GM18505 (cell line): ENCODE measurements at regions not wholly inside any gene's neighbourhood (a gene's known extent, or its start where the extent isn't known, plus 50 kb on each side); places are given as distances from the start of the nearest gene placed in this dataset.
"Not testable (repeated sequence)": the region's sequence is repeated elsewhere in the genome, so short reads cannot be mapped to it uniquely, and the experiment has no call there.

Source experiments
- ATAC-seq: cut with Tn5 transposase; IDR thresholded peaks from one replicate; pipeline ENCODE4 v1.9.1; 2021; ENCODE audit not compliant: unreplicated experiment
- POLR2A ChIP-seq: IDR thresholded peaks from 4 replicates; pipeline ENCODE4 v1.6.1; 2011; ENCODE audit warnings: borderline replicate concordance; ENCODE audit not compliant: insufficient read depth, insufficient read length; ENCODE audit errors: extremely low read depth

DNA sequence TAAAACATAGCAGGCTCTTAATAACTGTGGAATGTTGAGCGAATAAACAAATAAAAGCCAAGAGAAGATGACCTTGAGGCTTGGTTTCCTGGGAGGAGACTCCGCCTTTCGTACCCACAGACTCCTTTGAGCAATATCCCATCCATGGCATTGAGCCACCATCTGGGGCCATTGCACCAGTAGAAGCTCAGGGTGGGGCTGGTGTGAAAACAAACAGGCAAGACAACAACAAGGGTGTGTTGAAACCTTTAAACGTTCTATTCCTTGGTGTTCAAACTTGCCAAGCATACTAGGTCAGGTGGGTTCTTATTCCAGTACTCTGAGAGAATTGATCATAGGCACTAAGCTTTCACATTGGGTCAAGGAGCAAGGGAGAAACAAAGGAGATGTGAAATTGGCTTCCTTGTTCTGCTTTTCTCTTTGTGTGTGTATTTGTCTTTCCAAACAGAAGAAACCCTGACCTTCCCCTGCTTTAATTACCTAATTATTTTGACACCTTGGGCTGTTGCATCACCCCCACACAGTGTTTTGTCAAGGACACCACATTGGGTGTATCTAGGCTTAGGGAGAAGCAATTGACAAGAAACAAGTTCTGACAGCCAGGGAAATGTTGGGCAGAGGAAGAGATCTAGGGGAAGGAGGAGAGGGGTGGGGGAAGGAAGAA is 105.1 kb upstream of the BCL6 start:
- TF ChIP-seq POLR2A = no peak
- no peak for ATAC-seq

- ATAC-seq = no peak
These were observed 107.8 kb upstream of the BCL6 start for GRCh38 chr3:187852842-187853730.

DNA sequence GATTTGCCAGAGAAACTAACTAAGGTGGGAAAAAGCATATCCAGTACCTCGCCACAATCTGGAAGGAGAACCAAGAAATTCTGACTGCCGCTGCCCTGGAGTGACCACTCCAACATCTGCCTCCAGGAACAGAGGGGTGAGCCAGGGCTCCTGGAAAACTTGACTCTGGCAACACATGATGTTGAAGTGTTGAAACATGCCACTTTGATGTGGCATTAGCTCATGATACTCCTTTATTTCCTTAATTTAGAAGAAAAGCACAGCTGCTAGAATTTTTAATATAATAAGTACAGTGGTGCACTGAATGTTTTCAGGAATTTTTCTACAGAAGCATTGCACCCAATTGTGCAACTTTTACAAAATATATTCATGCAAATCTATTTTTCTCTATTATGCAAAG is 109.9 kb upstream of the BCL6 start:
- ATAC-seq = no peak
- TF ChIP-seq POLR2A = no peak

More at GRCh38 chr3:187852842-187853730, 107.8 kb upstream of the BCL6 start:
- TF ChIP-seq POLR2A = no peak

DNA sequence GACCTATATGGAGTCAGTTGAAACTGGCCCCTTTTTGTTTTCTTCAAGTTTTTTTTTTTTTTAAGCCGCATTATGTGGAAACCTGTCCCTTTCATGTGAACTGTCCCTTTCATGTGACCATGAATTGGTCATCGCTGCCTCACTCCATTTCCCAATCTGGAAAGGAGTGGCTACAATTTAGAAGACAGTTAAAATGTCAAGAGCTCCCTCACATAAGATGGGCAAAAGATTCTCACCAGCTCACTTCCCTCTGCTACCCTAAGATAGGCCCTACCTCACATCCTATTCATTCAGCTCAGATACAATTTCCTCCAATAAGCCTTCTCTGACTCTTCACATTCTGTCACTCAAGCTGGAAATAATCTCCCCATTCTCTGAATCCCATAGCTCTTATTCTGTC is 111.3 kb upstream of the BCL6 start:
- ATAC-seq = no peak
- no peak for TF ChIP-seq POLR2A

DNA sequence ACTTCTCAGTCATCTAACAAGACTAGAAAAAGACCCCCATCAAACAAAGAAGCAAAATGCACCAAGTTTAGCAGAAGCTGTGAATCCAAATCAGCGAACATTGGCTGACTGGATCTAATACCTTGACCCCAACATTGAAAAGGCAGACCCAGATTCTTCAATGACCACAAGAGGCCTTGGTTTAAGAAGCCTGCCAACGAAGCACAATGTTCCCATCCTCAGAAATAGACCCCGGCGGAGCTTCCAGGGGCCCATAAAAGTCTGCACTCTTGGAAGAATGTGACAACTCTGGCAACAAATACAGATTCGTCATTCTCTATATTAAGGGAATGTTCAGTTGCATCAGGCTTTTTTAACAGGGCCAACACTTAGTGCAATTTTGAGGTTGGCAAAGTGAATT is 112.8 kb upstream of the BCL6 start:
- no peak for TF ChIP-seq POLR2A
- ATAC-seq = no peak

- no peak for ATAC-seq
- TF ChIP-seq POLR2A = no peak
These were observed 113.4 kb upstream of the BCL6 start for GRCh38 chr3:187858711-187859110.

DNA sequence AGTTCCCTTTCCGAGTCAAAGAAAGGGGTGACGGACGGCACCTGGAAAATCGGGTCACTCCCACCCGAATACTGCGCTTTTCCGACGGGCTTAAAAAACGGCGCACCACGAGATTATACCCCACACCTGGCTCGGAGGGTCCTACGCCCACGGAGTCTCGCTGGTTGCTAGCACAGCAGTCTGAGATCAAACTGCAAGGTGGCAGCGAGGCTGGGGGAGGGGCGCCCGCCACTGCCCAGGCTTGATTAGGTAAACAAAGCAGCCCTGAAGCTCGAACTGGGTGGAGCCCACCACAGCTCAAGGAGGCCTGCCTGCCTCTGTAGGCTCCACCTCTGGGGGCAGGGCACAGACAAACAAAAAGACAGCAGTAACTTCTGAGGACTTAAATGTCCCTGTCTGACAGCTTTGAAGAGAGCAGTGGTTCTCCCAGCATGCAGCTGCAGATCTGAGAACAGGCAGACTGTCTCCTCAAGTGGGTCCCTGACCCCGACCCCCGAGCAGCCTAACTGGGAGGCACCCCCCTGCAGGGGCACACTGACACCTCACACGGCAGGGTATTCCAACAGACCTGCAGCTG is 117.5 kb upstream of the BCL6 start:
- not testable (repeated sequence) for ATAC-seq

GRCh38 chr3:187870360-187871203 is 125.3 kb upstream of the BCL6 start:
- TF ChIP-seq POLR2A = no peak
- ATAC-seq = no peak

DNA sequence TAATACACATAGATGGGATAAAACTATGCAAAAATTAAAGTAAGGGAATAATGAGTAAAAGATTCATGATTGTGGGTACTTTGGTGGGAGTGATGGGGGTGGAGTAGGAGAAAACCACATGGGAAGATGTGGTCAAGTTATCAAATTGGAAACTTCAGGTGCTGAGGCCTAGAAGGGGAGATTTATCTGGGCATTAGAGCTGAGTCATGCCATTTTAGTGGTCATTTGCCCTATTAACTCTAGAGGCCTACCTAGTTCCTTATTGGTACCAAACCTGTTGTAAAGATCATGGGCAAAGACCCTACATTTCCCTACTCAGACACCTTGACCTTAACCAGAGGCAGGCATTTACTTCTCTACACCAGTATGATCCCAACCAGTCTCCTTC is 125.9 kb upstream of the BCL6 start:
- no peak for TF ChIP-seq POLR2A
- ATAC-seq = no peak

GRCh38 chr3:187871848-187872247 is 126.6 kb upstream of the BCL6 start:
- no peak for ATAC-seq
- no peak for TF ChIP-seq POLR2A

DNA sequence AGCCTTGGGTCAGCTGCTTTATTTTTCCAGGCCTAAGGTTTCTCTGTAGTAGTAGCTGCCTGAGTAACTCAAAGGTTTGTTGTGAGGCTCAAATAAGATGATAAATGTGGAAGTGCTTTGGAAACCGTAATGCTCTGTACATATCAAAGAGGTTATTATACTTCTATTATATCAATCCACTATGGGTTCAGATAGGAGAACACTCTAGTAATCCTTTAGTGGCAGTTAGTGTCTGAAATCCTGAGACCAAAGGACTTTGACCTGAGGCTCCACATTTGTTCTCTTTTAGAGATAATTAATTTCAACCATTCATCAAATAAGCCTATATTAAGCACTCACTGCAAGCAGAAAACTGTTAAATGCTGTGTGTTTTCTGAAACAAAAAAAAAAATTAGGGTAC is 128.6 kb upstream of the BCL6 start:
- ATAC-seq = no peak
- no peak for TF ChIP-seq POLR2A

GRCh38 chr3:187875863-187876262 is 130.6 kb upstream of the BCL6 start:
- ATAC-seq = no peak
- TF ChIP-seq POLR2A = no peak

DNA sequence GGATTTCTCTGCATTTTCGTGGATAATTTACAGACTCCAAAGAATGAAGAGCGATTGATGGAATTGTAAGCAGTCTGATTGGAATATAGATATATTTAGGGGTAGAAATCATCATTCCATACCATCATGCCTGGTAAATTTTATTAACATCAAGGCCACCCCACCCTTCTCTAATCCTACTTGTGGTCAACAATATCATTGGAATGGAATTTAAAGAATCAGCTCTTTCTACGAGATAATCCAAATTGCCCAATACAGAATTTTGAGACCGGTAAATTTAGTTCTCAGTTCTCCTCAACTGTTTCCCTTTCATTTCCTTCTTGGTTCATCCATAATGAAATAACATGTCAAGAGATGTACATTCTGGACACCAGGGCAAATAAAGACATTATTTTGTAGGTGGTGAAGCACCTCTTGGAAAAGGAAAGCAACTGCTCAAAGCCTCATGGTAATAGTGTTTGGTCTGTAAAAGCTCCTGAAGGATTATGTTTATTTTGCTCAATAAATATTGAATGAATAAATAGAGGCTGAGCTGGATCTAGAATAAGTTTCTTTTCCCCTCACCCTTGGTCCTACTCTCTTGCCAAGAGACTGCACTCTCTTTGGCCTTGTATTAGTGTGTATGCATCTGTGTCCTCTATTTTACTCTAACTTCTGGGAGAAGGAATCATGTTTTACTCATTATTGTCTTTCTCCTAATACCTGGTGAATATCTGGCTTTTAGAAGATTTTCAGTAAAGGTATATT is 133.7 kb upstream of the BCL6 start:
- TF ChIP-seq POLR2A = no peak
- ATAC-seq = no peak

DNA sequence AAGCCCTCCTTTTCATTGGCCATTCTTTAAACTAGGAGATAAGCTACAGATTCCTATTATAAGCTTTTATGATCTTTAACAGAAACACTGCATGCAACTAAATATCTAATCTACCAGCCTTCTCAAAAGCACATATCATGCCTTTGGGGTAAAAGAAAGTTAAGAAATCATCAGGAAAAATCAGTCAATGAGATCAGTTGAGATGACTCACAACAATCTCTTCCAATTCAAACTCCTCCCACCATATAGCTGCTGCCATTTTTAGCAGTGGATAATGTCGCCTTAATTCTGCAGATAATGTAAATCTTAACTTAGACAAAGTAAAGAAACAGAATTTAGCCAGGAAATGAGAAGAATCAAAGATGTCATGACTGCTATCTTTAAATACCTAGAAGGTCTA is 135.2 kb upstream of the BCL6 start:
- ATAC-seq = no peak
- TF ChIP-seq POLR2A = no peak
